SK-N-SH treated with all-trans-retinoic acid at 6 μM for 48 hours (cell line): ENCODE measurements at regions not wholly inside any gene's neighbourhood (a gene's known extent, or its start where the extent isn't known, plus 50 kb on each side); places are given as distances from the start of the nearest gene placed in this dataset.

Source experiments
- ARNTL ChIP-seq: fragments of 450-650 bp; formaldehyde crosslinking; IDR thresholded peaks from 2 replicates; pipeline ENCODE4 v1.5.0; 2020; ENCODE audit warnings: low read depth, mild to moderate bottlenecking, moderate library complexity, borderline replicate concordance
- ZC3H10 ChIP-seq: fragments of 250-450 bp; sonication (Bioruptor Pico); IDR thresholded peaks from 2 replicates; pipeline ENCODE4 v1.5.1; 2021; ENCODE audit warnings: mild to moderate bottlenecking, moderate library complexity
- ZNF70 ChIP-seq: fragments of 450-650 bp; formaldehyde crosslinking; IDR thresholded peaks from 2 replicates; pipeline ENCODE4 v1.5.0; 2020; ENCODE audit warnings: mild to moderate bottlenecking, moderate library complexity
- TF ChIP-seq, protein P1 (sequence below): fragments of 250-450 bp; sonication (Bioruptor Pico); IDR thresholded peaks from 2 replicates; pipeline ENCODE4 v1.8.0; 2020; ENCODE audit warnings: mild to moderate bottlenecking, moderate library complexity, borderline replicate concordance

DNA sequence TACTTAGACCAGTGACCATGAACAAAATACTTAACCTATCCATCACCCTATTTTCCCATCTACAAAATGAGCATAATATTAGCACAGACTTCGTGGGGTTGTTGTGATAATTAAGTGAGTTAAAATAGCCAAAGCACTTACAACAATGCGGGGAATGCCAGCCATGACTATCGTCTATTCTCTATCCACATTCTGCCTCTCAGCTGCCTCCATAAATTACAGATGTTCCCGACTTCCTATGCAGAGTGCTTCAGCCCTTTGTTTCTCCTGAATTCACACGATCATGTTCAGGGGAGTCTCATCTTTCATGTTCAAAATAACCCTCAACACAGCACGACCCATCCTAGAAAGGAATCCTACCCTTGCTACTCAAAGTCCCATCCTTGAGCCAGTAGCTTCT, 211.6 kb downstream of the EN1 start:
- no peak for TF ChIP-seq ZNF70 (CRISPR knock-in tag)
- no peak for TF ChIP-seq ZC3H10 (CRISPR knock-in tag)
- TF ChIP-seq ARNTL (CRISPR knock-in tag): no peak
- TF ChIP-seq, protein P1, sequence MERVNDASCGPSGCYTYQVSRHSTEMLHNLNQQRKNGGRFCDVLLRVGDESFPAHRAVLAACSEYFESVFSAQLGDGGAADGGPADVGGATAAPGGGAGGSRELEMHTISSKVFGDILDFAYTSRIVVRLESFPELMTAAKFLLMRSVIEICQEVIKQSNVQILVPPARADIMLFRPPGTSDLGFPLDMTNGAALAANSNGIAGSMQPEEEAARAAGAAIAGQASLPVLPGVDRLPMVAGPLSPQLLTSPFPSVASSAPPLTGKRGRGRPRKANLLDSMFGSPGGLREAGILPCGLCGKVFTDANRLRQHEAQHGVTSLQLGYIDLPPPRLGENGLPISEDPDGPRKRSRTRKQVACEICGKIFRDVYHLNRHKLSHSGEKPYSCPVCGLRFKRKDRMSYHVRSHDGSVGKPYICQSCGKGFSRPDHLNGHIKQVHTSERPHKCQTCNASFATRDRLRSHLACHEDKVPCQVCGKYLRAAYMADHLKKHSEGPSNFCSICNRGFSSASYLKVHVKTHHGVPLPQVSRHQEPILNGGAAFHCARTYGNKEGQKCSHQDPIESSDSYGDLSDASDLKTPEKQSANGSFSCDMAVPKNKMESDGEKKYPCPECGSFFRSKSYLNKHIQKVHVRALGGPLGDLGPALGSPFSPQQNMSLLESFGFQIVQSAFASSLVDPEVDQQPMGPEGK: no peak
